ENCODE measurements at regions not wholly inside any gene's neighbourhood (a gene's known extent, or its start where the extent isn't known, plus 50 kb on each side); places are given as distances from the start of the nearest gene placed in this dataset.

DNA sequence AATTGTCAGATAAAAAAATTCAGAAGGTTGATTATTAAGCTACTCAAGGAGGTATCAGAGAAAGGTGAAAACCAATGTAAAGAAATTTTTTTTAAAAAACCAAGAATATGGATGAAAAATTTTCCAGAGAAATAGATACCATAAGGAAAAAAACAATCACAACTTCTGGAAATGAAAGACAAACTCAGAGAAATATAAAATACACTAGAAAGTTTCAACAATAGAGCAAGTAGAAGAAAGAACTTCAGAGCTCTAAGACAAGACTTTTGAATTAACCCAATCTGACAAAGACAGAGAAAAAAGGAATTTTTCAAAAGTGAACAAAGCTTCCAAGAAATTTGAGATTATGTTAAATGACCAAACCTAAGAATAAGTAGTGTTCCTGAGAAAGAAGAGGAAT lies 62.9 kb upstream of the TEAD1 start:
- no peaks in the 10 kb centered on the region for H3K36me3 ChIP-seq (ENCODE audit: insufficient read depth, low read length)
- H3K9me2 ChIP-seq (ENCODE audit: insufficient read depth, low read length): no peaks in the 10 kb centered on the region
- H3K27me3 ChIP-seq (ENCODE audit: insufficient read depth, low read depth, low read length): no peaks in the 10 kb centered on the region
- no peaks in the 10 kb centered on the region for H4K20me1 ChIP-seq (ENCODE audit: insufficient read depth)
- no peak overlapping the region for H3K9ac ChIP-seq (ENCODE audit: low read length)
- TF ChIP-seq MXI1 (conservative IDR thresholded peaks at IDR 0.05; ENCODE audit: poor library complexity, severe bottlenecking) (no peak), RAD21 (conservative IDR thresholded peaks at IDR 0.05) (no peak)
- no peaks in the 10 kb centered on the region for H3K79me2 ChIP-seq (replicated peaks; ENCODE audit: insufficient read depth, low read length)
- H3K9me3 ChIP-seq (ENCODE audit: low read length): peaks cover 5% of the 10 kb centered on the region
- H3K4me3 ChIP-seq (ENCODE audit: low read length): no peak overlapping the region
- H3K27ac ChIP-seq (ENCODE audit: low read length): no peak overlapping the region
- H3K4me2 ChIP-seq (ENCODE audit: low read length): no peak overlapping the region
- H2AFZ ChIP-seq (ENCODE audit: low read depth, low read length): no peak overlapping the region
- H3F3A ChIP-seq (ENCODE audit: insufficient read depth, low read length, poor library complexity, severe bottlenecking): no peaks in the 10 kb centered on the region

DNA sequence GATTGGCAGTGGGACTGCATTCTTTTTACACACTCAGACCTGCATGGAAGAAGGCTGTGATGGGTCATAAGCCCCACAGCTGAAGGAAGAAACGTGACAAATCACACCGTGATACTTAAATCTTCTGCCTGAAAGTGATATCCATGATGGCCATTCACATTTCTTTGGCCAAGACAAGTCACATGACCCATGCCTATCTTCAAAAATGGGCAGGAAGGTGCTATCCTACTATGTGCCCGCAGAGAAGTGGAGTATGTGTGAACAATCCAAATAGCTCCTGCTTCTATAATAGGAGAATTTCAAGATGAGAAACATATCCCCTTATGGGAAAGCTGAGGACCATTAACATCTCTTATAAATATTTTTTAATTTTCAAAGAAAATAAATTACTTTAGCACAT lies 56.6 kb upstream of the TEAD1 start:
- no peak overlapping the region for H3K4me3 ChIP-seq (ENCODE audit: low read length)
- H3K79me2 ChIP-seq (replicated peaks; ENCODE audit: insufficient read depth, low read length): no peaks in the 10 kb centered on the region
- no peak overlapping the region for H3K4me2 ChIP-seq (ENCODE audit: low read length)
- H3K9ac ChIP-seq (ENCODE audit: low read length): no peak overlapping the region
- H2AFZ ChIP-seq (ENCODE audit: low read depth, low read length): no peak overlapping the region
- H3K27me3 ChIP-seq (ENCODE audit: insufficient read depth, low read depth, low read length): no peaks in the 10 kb centered on the region
- H3K36me3 ChIP-seq (ENCODE audit: insufficient read depth, low read length): no peaks in the 10 kb centered on the region
- no peaks in the 10 kb centered on the region for H3K9me3 ChIP-seq (ENCODE audit: low read length)
- no peaks in the 10 kb centered on the region for H4K20me1 ChIP-seq (ENCODE audit: insufficient read depth)
- no peaks in the 10 kb centered on the region for H3K9me2 ChIP-seq (ENCODE audit: insufficient read depth, low read length)
- H3F3A ChIP-seq (ENCODE audit: insufficient read depth, low read length, poor library complexity, severe bottlenecking): no peaks in the 10 kb centered on the region
- TF ChIP-seq, protein P1, sequence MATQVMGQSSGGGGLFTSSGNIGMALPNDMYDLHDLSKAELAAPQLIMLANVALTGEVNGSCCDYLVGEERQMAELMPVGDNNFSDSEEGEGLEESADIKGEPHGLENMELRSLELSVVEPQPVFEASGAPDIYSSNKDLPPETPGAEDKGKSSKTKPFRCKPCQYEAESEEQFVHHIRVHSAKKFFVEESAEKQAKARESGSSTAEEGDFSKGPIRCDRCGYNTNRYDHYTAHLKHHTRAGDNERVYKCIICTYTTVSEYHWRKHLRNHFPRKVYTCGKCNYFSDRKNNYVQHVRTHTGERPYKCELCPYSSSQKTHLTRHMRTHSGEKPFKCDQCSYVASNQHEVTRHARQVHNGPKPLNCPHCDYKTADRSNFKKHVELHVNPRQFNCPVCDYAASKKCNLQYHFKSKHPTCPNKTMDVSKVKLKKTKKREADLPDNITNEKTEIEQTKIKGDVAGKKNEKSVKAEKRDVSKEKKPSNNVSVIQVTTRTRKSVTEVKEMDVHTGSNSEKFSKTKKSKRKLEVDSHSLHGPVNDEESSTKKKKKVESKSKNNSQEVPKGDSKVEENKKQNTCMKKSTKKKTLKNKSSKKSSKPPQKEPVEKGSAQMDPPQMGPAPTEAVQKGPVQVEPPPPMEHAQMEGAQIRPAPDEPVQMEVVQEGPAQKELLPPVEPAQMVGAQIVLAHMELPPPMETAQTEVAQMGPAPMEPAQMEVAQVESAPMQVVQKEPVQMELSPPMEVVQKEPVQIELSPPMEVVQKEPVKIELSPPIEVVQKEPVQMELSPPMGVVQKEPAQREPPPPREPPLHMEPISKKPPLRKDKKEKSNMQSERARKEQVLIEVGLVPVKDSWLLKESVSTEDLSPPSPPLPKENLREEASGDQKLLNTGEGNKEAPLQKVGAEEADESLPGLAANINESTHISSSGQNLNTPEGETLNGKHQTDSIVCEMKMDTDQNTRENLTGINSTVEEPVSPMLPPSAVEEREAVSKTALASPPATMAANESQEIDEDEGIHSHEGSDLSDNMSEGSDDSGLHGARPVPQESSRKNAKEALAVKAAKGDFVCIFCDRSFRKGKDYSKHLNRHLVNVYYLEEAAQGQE (IDR thresholded peaks at IDR 0.05; ENCODE audit: borderline replicate concordance): no peak
- TF ChIP-seq TAF1 (IDR thresholded peaks at IDR 0.05; ENCODE audit: low read depth): no peak
- TF ChIP-seq EP300 (conservative IDR thresholded peaks at IDR 0.05; ENCODE audit: poor library complexity, severe bottlenecking): no peak
- no peak for TF ChIP-seq POLR2AphosphoS5 (IDR thresholded peaks at IDR 0.05)
- TF ChIP-seq, protein P2, sequence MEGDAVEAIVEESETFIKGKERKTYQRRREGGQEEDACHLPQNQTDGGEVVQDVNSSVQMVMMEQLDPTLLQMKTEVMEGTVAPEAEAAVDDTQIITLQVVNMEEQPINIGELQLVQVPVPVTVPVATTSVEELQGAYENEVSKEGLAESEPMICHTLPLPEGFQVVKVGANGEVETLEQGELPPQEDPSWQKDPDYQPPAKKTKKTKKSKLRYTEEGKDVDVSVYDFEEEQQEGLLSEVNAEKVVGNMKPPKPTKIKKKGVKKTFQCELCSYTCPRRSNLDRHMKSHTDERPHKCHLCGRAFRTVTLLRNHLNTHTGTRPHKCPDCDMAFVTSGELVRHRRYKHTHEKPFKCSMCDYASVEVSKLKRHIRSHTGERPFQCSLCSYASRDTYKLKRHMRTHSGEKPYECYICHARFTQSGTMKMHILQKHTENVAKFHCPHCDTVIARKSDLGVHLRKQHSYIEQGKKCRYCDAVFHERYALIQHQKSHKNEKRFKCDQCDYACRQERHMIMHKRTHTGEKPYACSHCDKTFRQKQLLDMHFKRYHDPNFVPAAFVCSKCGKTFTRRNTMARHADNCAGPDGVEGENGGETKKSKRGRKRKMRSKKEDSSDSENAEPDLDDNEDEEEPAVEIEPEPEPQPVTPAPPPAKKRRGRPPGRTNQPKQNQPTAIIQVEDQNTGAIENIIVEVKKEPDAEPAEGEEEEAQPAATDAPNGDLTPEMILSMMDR (IDR thresholded peaks at IDR 0.05; ENCODE audit: poor library complexity, severe bottlenecking): no peak
- TF ChIP-seq SMC3 (conservative IDR thresholded peaks at IDR 0.05; ENCODE audit: poor library complexity): no peak
- TF ChIP-seq RAD21 (conservative IDR thresholded peaks at IDR 0.05): no peak
- no peak for TF ChIP-seq EZH2 (IDR thresholded peaks at IDR 0.05; ENCODE audit: borderline replicate concordance, insufficient read depth, low read length, poor library complexity, severe bottlenecking)
- TF ChIP-seq MXI1 (conservative IDR thresholded peaks at IDR 0.05; ENCODE audit: poor library complexity, severe bottlenecking): no peak
- H3K27ac ChIP-seq (ENCODE audit: low read length): no peak overlapping the region

All from neural cell (in vitro differentiated cells).